ENCODE measurements at regions not wholly inside any gene's neighbourhood (a gene's known extent, or its start where the extent isn't known, plus 50 kb on each side); places are given as distances from the start of the nearest gene placed in this dataset.
"Not testable (repeated sequence)": the region's sequence is repeated elsewhere in the genome, so short reads cannot be mapped to it uniquely, and the experiment has no call there.

DNA sequence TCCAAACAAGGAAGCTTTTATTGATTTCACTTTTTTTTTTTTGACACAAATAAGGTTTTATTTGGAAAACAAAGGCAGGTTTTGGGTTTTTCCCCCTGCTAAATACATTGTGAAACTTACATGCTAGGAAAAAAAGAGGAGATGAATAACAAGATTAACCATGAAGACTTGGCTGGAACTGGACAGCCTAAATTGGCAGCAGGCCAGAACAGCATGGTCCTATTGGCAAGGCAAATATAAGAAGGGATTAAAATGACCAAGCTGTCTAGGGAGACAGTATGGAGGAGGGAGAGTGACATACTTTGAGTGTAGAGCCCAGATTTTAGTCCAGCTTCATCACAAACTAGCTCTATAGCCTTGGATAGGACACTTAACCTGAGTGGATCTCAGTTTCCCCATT, 63.9 kb upstream of the BBX start:
- ChIA-PET CTCF (interaction anchor here (2.6 kb wide), 1 partner anchor 187 kb away, joined by 10 read pairs; no protein-coding TSS in a partner anchor), POLR2A (no interaction called here)
- TF ChIP-seq, protein P1, sequence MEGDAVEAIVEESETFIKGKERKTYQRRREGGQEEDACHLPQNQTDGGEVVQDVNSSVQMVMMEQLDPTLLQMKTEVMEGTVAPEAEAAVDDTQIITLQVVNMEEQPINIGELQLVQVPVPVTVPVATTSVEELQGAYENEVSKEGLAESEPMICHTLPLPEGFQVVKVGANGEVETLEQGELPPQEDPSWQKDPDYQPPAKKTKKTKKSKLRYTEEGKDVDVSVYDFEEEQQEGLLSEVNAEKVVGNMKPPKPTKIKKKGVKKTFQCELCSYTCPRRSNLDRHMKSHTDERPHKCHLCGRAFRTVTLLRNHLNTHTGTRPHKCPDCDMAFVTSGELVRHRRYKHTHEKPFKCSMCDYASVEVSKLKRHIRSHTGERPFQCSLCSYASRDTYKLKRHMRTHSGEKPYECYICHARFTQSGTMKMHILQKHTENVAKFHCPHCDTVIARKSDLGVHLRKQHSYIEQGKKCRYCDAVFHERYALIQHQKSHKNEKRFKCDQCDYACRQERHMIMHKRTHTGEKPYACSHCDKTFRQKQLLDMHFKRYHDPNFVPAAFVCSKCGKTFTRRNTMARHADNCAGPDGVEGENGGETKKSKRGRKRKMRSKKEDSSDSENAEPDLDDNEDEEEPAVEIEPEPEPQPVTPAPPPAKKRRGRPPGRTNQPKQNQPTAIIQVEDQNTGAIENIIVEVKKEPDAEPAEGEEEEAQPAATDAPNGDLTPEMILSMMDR (IDR thresholded peaks at IDR 0.05; ENCODE audit: insufficient read depth, low read length, missing control alignments): no peak
- no peak overlapping the region for H3K4me3 ChIP-seq (ENCODE audit: low read depth, low read length)
- no peak for DNase-seq (ENCODE audit: low read depth, low spot score)

DNA sequence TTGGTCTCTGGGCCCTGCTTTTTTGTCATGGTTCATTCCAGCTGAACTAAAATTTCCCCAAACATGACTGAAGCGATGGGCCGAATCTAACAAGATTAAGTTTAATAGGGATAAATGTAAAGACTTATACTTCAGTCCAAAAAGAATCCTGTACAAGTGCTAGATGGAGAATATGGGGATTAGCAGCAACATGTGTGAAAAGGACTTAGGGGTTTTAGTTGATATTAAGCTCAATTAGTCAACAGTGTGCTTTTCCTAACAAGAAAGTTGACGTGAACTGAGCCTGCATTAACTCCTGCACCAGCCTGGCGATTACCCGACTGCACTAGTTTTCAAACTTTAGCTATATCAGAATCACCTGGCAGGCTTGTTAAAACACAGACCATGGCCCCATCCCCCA, 61.0 kb upstream of the BBX start:
- ChIA-PET POLR2A (no interaction called here), CTCF (interaction anchor here (1.2 to 1.5 kb wide), 4 partner anchors 13 to 40 kb away, joined by 3 to 9 read pairs (median 4); no protein-coding TSS in a partner anchor)
- H3K4me3 ChIP-seq (ENCODE audit: low read depth, low read length): no peak overlapping the region
- no peak for DNase-seq (ENCODE audit: low read depth, low spot score)
- TF ChIP-seq, protein P1 (IDR thresholded peaks at IDR 0.05; ENCODE audit: insufficient read depth, low read length, missing control alignments): no peak

GRCh38 chr3:107464037-107464436, 58.7 kb upstream of the BBX start:
- no peak for DNase-seq (ENCODE audit: low read depth, low spot score)
- TF ChIP-seq, protein P1 (IDR thresholded peaks at IDR 0.05; ENCODE audit: insufficient read depth, low read length, missing control alignments): no peak
- ChIA-PET CTCF (no interaction called here), POLR2A (no interaction called here)
- no peak overlapping the region for H3K4me3 ChIP-seq (ENCODE audit: low read depth, low read length)

- CTCF ChIA-PET: no interaction called here
- no peak for DNase-seq (ENCODE audit: low read depth, low spot score)
- POLR2A ChIA-PET: no interaction called here
- no peak overlapping the region for H3K4me3 ChIP-seq (ENCODE audit: low read depth, low read length)
- TF ChIP-seq, protein P1 (IDR thresholded peaks at IDR 0.05; ENCODE audit: insufficient read depth, low read length, missing control alignments): no peak
Measured at GRCh38 chr3:107465064-107465631, 57.6 kb upstream of the BBX start.

DNA sequence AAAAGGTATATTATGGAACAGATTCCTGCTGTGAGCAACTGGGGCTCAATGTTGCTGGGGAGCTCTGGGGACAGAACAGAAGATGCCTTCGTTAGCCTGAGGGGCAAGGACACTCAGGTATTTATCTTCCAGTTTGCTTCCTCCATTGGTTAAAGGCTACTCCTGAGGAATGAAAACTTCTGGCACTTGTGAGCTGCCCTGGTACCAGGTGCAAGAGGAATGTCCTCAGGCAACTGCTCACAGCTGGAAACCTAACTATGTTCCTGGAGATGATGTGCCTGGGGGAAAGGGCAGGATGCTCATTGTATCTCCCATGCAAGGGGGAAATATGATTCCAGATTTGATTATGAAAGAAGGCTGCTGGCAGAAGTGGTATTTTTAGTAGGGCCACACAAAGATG, 54.0 kb upstream of the BBX start:
- ChIA-PET POLR2A (no interaction called here), CTCF (interaction anchor here (1.2 kb wide), 1 partner anchor 9 kb away, joined by 4 read pairs; no protein-coding TSS in a partner anchor)
- DNase-seq (ENCODE audit: low read depth, low spot score): no peak
- TF ChIP-seq, protein P1 (IDR thresholded peaks at IDR 0.05; ENCODE audit: insufficient read depth, low read length, missing control alignments): no peak
- no peak overlapping the region for H3K4me3 ChIP-seq (ENCODE audit: low read depth, low read length)

GRCh38 chr3:107470496-107470895, 52.3 kb upstream of the BBX start:
- DNase-seq (ENCODE audit: low read depth, low spot score); H3K4me3 ChIP-seq (ENCODE audit: low read depth, low read length); CTCF ChIA-PET; POLR2A ChIA-PET: not testable (repeated sequence)
